CD4-positive, alpha-beta T cell (primary cell): ENCODE measurements at regions not wholly inside any gene's neighbourhood (a gene's known extent, or its start where the extent isn't known, plus 50 kb on each side); places are given as distances from the start of the nearest gene placed in this dataset.

Experiments used
- ATAC-seq: fragments of 200-7000 bp; cut with Tn5 transposase; one replicate; pipeline ENCODE4 v1.10.0; 2022; ENCODE audit warnings: mild to moderate bottlenecking; ENCODE audit not compliant: poor library complexity
- CTCF ChIA-PET: fragments of 350-600 bp; sonication (Branson Sonifier 250); formaldehyde crosslinking; loops from one replicate; lab custom pipeline; 2021; ENCODE audit warnings: antibody characterized with exemption, inconsistent platforms; lab: Charles Lee
- POLR2A ChIA-PET: fragments of 350-600 bp; sonication (Branson Sonifier 250); formaldehyde crosslinking; loops from one replicate; lab custom pipeline; 2021; ENCODE audit warnings: antibody characterized with exemption, inconsistent platforms; lab: Charles Lee
- DNase-seq, 14 experiments: peaks; one replicate each; pipeline ENCODE4 v3.0.0-alpha.2; 2013 to 2020; ENCODE audit warnings: mixed read lengths in 2 of 14
- H3K27ac ChIP-seq, 2 donors: one replicate each; pipeline versions ENCODE4 v1.5.1 to v1.7.0; 2013; ENCODE audit warnings: low read length in 2 of 2, low read depth in 1 of 2, mild to moderate bottlenecking in 1 of 2
- H3K27me3 ChIP-seq, 2 experiments: 1 replicate in 1 of 2; 2 replicates in 1 of 2; pipeline versions ENCODE4 v1.6.1 to v1.7.0; 2013; ENCODE audit warnings: low read length in 2 of 2, control low read depth in 1 of 2, mild to moderate bottlenecking in 1 of 2, moderate library complexity in 1 of 2; ENCODE audit not compliant: insufficient read depth in 2 of 2, control insufficient read depth in 1 of 2
- H3K36me3 ChIP-seq: one replicate; pipeline ENCODE4 v1.6.1; 2013; ENCODE audit warnings: low read length, control low read depth; ENCODE audit not compliant: insufficient read depth
- H3K4me1 ChIP-seq: one replicate; pipeline ENCODE4 v1.6.1; 2013; ENCODE audit warnings: low read length, control low read depth; ENCODE audit not compliant: insufficient read depth
- H3K4me3 ChIP-seq: one replicate; pipeline ENCODE4 v1.5.1; 2013; ENCODE audit warnings: mild to moderate bottlenecking, low read length, moderate library complexity
- H3K9me3 ChIP-seq, 2 experiments: 1 replicate in 1 of 2; 2 replicates in 1 of 2; pipeline versions ENCODE4 v1.6.1 to v1.7.0; 2013; ENCODE audit warnings: low read length in 2 of 2, mild to moderate bottlenecking in 2 of 2, control low read depth in 1 of 2, moderate library complexity in 1 of 2; ENCODE audit not compliant: control insufficient read depth in 1 of 2, insufficient read depth in 1 of 2
- H3K27ac Mint-ChIP-seq: one replicate; pipeline ENCODE4 v1.8.0; 2020; ENCODE audit warnings: mixed read lengths
- H3K27me3 Mint-ChIP-seq: one replicate; pipeline ENCODE4 v1.8.0; 2021; ENCODE audit warnings: mixed read lengths
- H3K36me3 Mint-ChIP-seq: one replicate; pipeline ENCODE4 v1.8.0; 2021; ENCODE audit warnings: low read depth, mixed read lengths
- H3K4me1 Mint-ChIP-seq: one replicate; pipeline ENCODE4 v1.8.0; 2021; ENCODE audit warnings: low read depth, mixed read lengths
- H3K4me3 Mint-ChIP-seq: one replicate; pipeline ENCODE4 v1.8.0; 2020; ENCODE audit warnings: mild to moderate bottlenecking, mixed read lengths
- H3K9me3 Mint-ChIP-seq: one replicate; pipeline ENCODE4 v1.8.0; 2020; ENCODE audit warnings: mixed read lengths
- intact Hi-C, 2 experiments: fragments of 100-400 bp; cut with DNase I in 1 of 2; cut with micrococcal nuclease in 1 of 2; formaldehyde crosslinking; loops; one replicate each; pipeline versions ENCODE4 v1.15.1 to v1.9.0; 2023 to 2025; cut with DNase I, micrococcal nuclease
- TF ChIP-seq, protein P1 (sequence below): fragments of 200-600 bp; IDR thresholded peaks from one replicate; pipeline ENCODE4 v1.8.0; 2022; ENCODE audit warnings: antibody characterized with exemption, mild to moderate bottlenecking

DNA sequence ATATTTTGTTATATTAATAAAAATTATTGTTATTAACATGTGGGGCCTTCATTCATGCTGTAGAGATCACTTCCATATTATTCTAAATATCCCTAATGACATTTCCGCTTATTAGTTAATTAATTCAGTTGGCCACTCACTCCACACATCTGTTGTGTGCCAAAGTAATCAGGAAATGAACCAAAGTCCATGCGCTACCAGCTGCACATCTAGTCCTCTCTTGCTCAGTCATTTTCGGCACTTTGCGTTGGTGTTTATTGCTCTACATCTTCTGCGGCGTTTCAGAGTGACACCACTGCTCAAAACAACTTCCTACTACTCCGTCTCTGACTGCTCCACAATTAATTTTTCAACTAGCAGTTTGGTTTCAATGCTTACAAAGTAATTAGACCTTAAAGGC is 101.4 kb upstream of the ZFHX3 start:
- H3K36me3 Mint-ChIP-seq, result no peaks in the 10 kb centered on the region
- no peak overlapping the region for H3K4me3 Mint-ChIP-seq
- Histone ChIP-seq H3K36me3 (no peaks in the 10 kb centered on the region), H3K27me3 (peaks cover 0 to 5% of the 10 kb centered on the region in 2 experiments), H3K4me3 (no peak overlapping the region), H3K4me1 (no peaks in the 10 kb centered on the region), H3K27ac (no peak overlapping the region), H3K9me3 (peaks cover 0 to 13% of the 10 kb centered on the region in 2 experiments)
- ChIA-PET CTCF (no interaction called here), POLR2A (no interaction called here)
- H3K27me3 Mint-ChIP-seq, result peaks cover 15% of the 10 kb centered on the region
- no peaks in the 10 kb centered on the region for H3K4me1 Mint-ChIP-seq
- TF ChIP-seq, protein P1, sequence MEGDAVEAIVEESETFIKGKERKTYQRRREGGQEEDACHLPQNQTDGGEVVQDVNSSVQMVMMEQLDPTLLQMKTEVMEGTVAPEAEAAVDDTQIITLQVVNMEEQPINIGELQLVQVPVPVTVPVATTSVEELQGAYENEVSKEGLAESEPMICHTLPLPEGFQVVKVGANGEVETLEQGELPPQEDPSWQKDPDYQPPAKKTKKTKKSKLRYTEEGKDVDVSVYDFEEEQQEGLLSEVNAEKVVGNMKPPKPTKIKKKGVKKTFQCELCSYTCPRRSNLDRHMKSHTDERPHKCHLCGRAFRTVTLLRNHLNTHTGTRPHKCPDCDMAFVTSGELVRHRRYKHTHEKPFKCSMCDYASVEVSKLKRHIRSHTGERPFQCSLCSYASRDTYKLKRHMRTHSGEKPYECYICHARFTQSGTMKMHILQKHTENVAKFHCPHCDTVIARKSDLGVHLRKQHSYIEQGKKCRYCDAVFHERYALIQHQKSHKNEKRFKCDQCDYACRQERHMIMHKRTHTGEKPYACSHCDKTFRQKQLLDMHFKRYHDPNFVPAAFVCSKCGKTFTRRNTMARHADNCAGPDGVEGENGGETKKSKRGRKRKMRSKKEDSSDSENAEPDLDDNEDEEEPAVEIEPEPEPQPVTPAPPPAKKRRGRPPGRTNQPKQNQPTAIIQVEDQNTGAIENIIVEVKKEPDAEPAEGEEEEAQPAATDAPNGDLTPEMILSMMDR, result no peak
- no peak overlapping the region for H3K27ac Mint-ChIP-seq
- intact Hi-C loops, result no loop called here
- no peak for DNase-seq
- ATAC-seq, result no peak
- H3K9me3 Mint-ChIP-seq, result no peaks in the 10 kb centered on the region

- peaks cover 0 to 5% of the 10 kb centered on the region in 2 experiments for H3K27me3 ChIP-seq
- CTCF ChIA-PET, result no interaction called here
Measured at GRCh38 chr16:73147958-73148357, 100.0 kb upstream of the ZFHX3 start.

GRCh38 chr16:73145166-73145880 is 97.4 kb upstream of the ZFHX3 start:
- ChIA-PET CTCF (no interaction called here), POLR2A (no interaction called here)
- TF ChIP-seq, protein P1, result no peak
- H3K36me3 Mint-ChIP-seq, result no peaks in the 10 kb centered on the region
- H3K4me3 Mint-ChIP-seq, result no peak overlapping the region
- no peaks in the 10 kb centered on the region for H3K9me3 Mint-ChIP-seq
- H3K9me3 ChIP-seq, result peaks cover 0 to 13% of the 10 kb centered on the region in 2 experiments
- H3K4me1 ChIP-seq, result no peaks in the 10 kb centered on the region
- DNase-seq, result no peak
- H3K4me3 ChIP-seq, result no peak overlapping the region
- no peaks in the 10 kb centered on the region for H3K4me1 Mint-ChIP-seq
- intact Hi-C loops, result no loop called here
- ATAC-seq, result no peak
- H3K27me3 ChIP-seq, result no peaks in the 10 kb centered on the region
- no peak overlapping the region for H3K27ac ChIP-seq
- H3K36me3 ChIP-seq, result no peaks in the 10 kb centered on the region
- H3K27ac Mint-ChIP-seq, result no peak overlapping the region
- no peaks in the 10 kb centered on the region for H3K27me3 Mint-ChIP-seq

More at GRCh38 chr16:73147958-73148357, 100.0 kb upstream of the ZFHX3 start:
- Mint-ChIP-seq H3K36me3 (no peaks in the 10 kb centered on the region), H3K27ac (no peak overlapping the region), H3K4me1 (no peaks in the 10 kb centered on the region), H3K27me3 (peaks cover 12% of the 10 kb centered on the region), H3K9me3 (no peaks in the 10 kb centered on the region), H3K4me3 (no peak overlapping the region)
- Histone ChIP-seq H3K4me3 (no peak overlapping the region), H3K9me3 (peaks cover 0 to 13% of the 10 kb centered on the region in 2 experiments), H3K4me1 (no peaks in the 10 kb centered on the region), H3K27ac (no peak overlapping the region), H3K36me3 (no peaks in the 10 kb centered on the region)
- POLR2A ChIA-PET, result no interaction called here
- TF ChIP-seq, protein P1, result no peak
- no peak for ATAC-seq
- DNase-seq, result no peak
- intact Hi-C loops, result no loop called here
